CD14-positive monocyte (primary cell): ENCODE measurements at regions not wholly inside any gene's neighbourhood (a gene's known extent, or its start where the extent isn't known, plus 50 kb on each side); places are given as distances from the start of the nearest gene placed in this dataset.

Source experiments
- DNase-seq, 3 donors: peaks; one replicate each; pipeline ENCODE4 v3.0.0-alpha.2; 2011 to 2022
- H2AFZ ChIP-seq: 2 replicates; pipeline ENCODE4 v1.6.0; 2012; ENCODE audit warnings: mild to moderate bottlenecking, low read depth, low read length, inconsistent platforms; ENCODE audit not compliant: insufficient read depth, poor library complexity, severe bottlenecking
- H3K27ac ChIP-seq, 2 donors: 1 replicate in 1 of 2; 2 replicates in 1 of 2; pipeline ENCODE4 v1.5.1; 2012 to 2013; ENCODE audit warnings: low read length in 2 of 2, control low read depth in 1 of 2, inconsistent platforms in 1 of 2, low read depth in 1 of 2, mild to moderate bottlenecking in 1 of 2
- H3K27me3 ChIP-seq, 2 donors: one replicate each; pipeline versions ENCODE4 v1.6.0 to v1.6.1; 2011 to 2013; ENCODE audit warnings: low read length in 2 of 2; ENCODE audit not compliant: control insufficient read depth in 2 of 2, insufficient read depth in 2 of 2
- H3K36me3 ChIP-seq, 2 donors: replicated peaks in 1 of 2; 1 replicate in 1 of 2; 2 replicates in 1 of 2; pipeline versions ENCODE4 v1.5.1 to v1.6.1; 2012 to 2013; ENCODE audit warnings: low read length in 2 of 2, control low read depth in 1 of 2, inconsistent platforms in 1 of 2, mild to moderate bottlenecking in 1 of 2; ENCODE audit not compliant: insufficient read depth in 2 of 2, control insufficient read depth in 1 of 2
- H3K4me1 ChIP-seq, 2 donors: 1 replicate in 1 of 2; 2 replicates in 1 of 2; pipeline versions ENCODE4 v1.5.1 to v1.6.1; 2012 to 2013; ENCODE audit warnings: low read length in 2 of 2, control low read depth in 1 of 2, inconsistent platforms in 1 of 2, mild to moderate bottlenecking in 1 of 2, moderate library complexity in 1 of 2; ENCODE audit not compliant: insufficient read depth in 2 of 2, control insufficient read depth in 1 of 2
- H3K4me2 ChIP-seq: replicated peaks from 2 replicates; pipeline ENCODE3; 2012; ENCODE audit warnings: low read length, moderate library complexity, mild to moderate bottlenecking; ENCODE audit not compliant: poor library complexity, severe bottlenecking; ENCODE audit errors: extremely low read depth
- H3K4me3 ChIP-seq, 3 experiments: fragments of 200-600 bp in 1 of 3; sonication (generic) in 1 of 3; replicated peaks in 1 of 3; 1 replicate in 2 of 3; 2 replicates in 1 of 3; pipeline ENCODE4 v1.5.1; 2011 to 2013; ENCODE audit warnings: low read length in 3 of 3, mild to moderate bottlenecking in 3 of 3, control low read depth in 2 of 3, low read depth in 2 of 3, inconsistent platforms in 1 of 3, moderate library complexity in 1 of 3
- H3K79me2 ChIP-seq: 2 replicates; pipeline ENCODE4 v1.6.0; 2012; ENCODE audit warnings: mild to moderate bottlenecking, control low read depth, inconsistent platforms, low read length, moderate library complexity; ENCODE audit not compliant: insufficient read depth
- H3K9ac ChIP-seq: 2 replicates; pipeline ENCODE4 v1.6.0; 2017; ENCODE audit warnings: low read length, mild to moderate bottlenecking; ENCODE audit not compliant: insufficient read depth, poor library complexity, severe bottlenecking
- H3K9me3 ChIP-seq, 2 donors: replicated peaks in 1 of 2; 1 replicate in 1 of 2; 2 replicates in 1 of 2; pipeline versions ENCODE4 v1.5.1 to v1.6.1; 2012 to 2013; ENCODE audit warnings: low read length in 2 of 2, control low read depth in 1 of 2; ENCODE audit not compliant: control insufficient read depth in 1 of 2, insufficient read depth in 1 of 2
- H4K20me1 ChIP-seq: 2 replicates; pipeline ENCODE4 v1.6.0; 2012; ENCODE audit warnings: mild to moderate bottlenecking, low read length, control low read depth, moderate library complexity; ENCODE audit not compliant: insufficient read depth
- H3K27ac Mint-ChIP-seq, 7 donors: one replicate each; pipeline ENCODE4 v1.8.0; 2020; ENCODE audit warnings: mild to moderate bottlenecking in 7 of 7, mixed read lengths in 7 of 7, moderate library complexity in 6 of 7, inconsistent platforms in 2 of 7
- H3K27me3 Mint-ChIP-seq, 3 donors: one replicate each; pipeline ENCODE4 v1.8.0; 2021 to 2022; ENCODE audit warnings: low read depth in 3 of 3, mild to moderate bottlenecking in 3 of 3, mixed read lengths in 3 of 3, moderate library complexity in 3 of 3, inconsistent platforms in 1 of 3
- H3K36me3 Mint-ChIP-seq, 2 donors: one replicate each; pipeline ENCODE4 v1.8.0; 2020; ENCODE audit warnings: mixed read lengths in 2 of 2, inconsistent platforms in 1 of 2, mild to moderate bottlenecking in 1 of 2
- H3K4me1 Mint-ChIP-seq: one replicate; pipeline ENCODE4 v1.8.0; 2020; ENCODE audit warnings: mild to moderate bottlenecking, mixed read lengths
- H3K4me3 Mint-ChIP-seq, 2 donors: one replicate each; pipeline ENCODE4 v1.8.0; 2020; ENCODE audit warnings: mild to moderate bottlenecking in 2 of 2, mixed read lengths in 2 of 2, moderate library complexity in 1 of 2
- H3K9me3 Mint-ChIP-seq, 7 donors: one replicate each; pipeline ENCODE4 v1.8.0; 2020 to 2022; ENCODE audit warnings: mixed read lengths in 7 of 7, mild to moderate bottlenecking in 6 of 7, moderate library complexity in 6 of 7, inconsistent platforms in 2 of 7
- WGBS: methylation state at CpG from one replicate; pipeline ENCODE4 v1.1.5; 2013; ENCODE audit warnings: missing lambda C conversion rate; ENCODE audit not compliant: insufficient coverage; 5-methylcytosine and 5-hydroxymethylcytosine counted together
- intact Hi-C, 2 donors: fragments of 100-400 bp; cut with micrococcal nuclease; formaldehyde crosslinking; loops; one replicate each; pipeline versions ENCODE4 v1.15.0 to v1.15.1; 2023
- TF ChIP-seq, protein P1 (sequence below): fragments of 200-600 bp; IDR thresholded peaks from one replicate; pipeline ENCODE4 v1.8.0; 2022; ENCODE audit warnings: antibody characterized with exemption, mild to moderate bottlenecking

DNA sequence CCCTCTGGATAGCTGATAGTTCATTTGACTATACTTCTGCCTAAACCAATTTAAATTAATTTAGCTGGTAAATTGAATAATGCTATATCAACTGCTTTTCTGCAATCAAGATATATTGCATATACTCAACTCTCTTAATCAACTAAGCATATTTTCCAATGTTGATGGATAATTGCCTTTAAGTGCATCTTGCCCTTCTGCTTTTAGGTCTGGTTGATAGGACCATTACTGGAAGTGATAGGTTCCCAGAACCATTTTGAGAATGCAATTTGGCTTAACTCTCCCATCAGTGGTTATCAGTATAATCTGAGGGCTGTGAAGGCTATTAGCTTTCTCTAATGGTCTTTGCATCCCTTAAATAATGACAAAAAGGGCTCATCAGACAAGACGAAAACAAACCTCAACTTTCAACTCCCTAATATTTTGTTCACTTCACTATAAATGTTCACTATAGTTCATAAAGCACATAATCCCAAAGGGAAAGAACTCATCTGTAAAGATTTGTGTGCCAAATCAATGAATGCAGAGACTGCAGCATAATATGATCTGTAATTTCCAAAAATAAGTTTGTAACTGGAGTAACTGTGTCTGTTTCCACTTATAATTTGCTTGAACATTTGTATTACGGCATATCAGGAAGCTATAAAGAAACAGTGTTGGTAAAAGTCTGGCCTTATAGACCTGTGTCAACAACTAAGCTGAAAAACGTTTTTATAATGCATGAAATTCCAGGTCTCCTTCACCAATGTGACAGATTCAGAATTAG, 273.6 kb downstream of the FBXO8 start:
- Histone ChIP-seq H3K4me1 (no peaks in the 10 kb centered on the region), H2AFZ (no peak overlapping the region), H3K4me3 (no peak overlapping the region), H3K27me3 (peaks cover 0 to 2% of the 10 kb centered on the region in 2 donors), H3K9me3 (no peaks in the 10 kb centered on the region), H3K9ac (no peak overlapping the region), H3K36me3 (no peaks in the 10 kb centered on the region), H3K4me2 (no peak overlapping the region), H3K79me2 (no peaks in the 10 kb centered on the region), H4K20me1 (no peaks in the 10 kb centered on the region), H3K27ac (no peak overlapping the region)
- Mint-ChIP-seq H3K36me3 (no peaks in the 10 kb centered on the region), H3K27ac (no peak overlapping the region), H3K4me3 (no peak overlapping the region), H3K9me3 (no peaks in the 10 kb centered on the region), H3K27me3 (peaks cover 0 to 4% (median 0%) of the 10 kb centered on the region in 3 donors), H3K4me1 (no peaks in the 10 kb centered on the region)
- intact Hi-C loops: no loop called here
- no peak for DNase-seq
- TF ChIP-seq, protein P1, sequence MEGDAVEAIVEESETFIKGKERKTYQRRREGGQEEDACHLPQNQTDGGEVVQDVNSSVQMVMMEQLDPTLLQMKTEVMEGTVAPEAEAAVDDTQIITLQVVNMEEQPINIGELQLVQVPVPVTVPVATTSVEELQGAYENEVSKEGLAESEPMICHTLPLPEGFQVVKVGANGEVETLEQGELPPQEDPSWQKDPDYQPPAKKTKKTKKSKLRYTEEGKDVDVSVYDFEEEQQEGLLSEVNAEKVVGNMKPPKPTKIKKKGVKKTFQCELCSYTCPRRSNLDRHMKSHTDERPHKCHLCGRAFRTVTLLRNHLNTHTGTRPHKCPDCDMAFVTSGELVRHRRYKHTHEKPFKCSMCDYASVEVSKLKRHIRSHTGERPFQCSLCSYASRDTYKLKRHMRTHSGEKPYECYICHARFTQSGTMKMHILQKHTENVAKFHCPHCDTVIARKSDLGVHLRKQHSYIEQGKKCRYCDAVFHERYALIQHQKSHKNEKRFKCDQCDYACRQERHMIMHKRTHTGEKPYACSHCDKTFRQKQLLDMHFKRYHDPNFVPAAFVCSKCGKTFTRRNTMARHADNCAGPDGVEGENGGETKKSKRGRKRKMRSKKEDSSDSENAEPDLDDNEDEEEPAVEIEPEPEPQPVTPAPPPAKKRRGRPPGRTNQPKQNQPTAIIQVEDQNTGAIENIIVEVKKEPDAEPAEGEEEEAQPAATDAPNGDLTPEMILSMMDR: no peak
- WGBS: 100% methylated on average over 2 of the region's 3 CpGs

DNA sequence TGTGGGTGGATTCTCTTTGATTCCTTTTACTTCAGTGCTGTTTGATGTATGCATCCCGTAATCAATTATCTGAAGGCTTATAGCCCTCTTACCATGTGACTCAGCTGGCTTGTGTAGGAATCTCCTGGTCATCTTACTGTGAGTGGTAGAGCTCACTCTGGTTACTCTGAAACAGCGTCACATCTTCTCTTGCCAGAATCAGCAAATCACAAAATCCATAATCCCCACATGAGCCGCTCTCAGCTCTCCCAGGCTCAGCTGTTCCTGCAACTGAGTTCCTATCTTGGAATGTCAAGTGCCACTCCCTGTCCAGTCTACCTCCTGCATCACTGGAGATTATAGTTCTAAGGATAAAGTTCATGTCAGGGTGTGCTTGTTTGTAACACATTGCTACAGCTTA, 278.0 kb downstream of the FBXO8 start:
- no peak overlapping the region for H3K4me2 ChIP-seq
- no peaks in the 10 kb centered on the region for H3K79me2 ChIP-seq
- no peaks in the 10 kb centered on the region for H4K20me1 ChIP-seq
- H2AFZ ChIP-seq: no peak overlapping the region
- TF ChIP-seq, protein P1: no peak
- H3K27me3 Mint-ChIP-seq: peaks cover 0 to 9% (median 3%) of the 10 kb centered on the region in 3 donors
- H3K9me3 ChIP-seq: no peaks in the 10 kb centered on the region
- H3K4me1 ChIP-seq: no peaks in the 10 kb centered on the region
- H3K4me3 ChIP-seq: no peak overlapping the region
- H3K9ac ChIP-seq: no peak overlapping the region
- no peaks in the 10 kb centered on the region for H3K9me3 Mint-ChIP-seq
- WGBS: no CpG with 5 or more reads among the region's 3 CpGs
- H3K36me3 Mint-ChIP-seq: no peaks in the 10 kb centered on the region
- peaks cover 0 to 2% of the 10 kb centered on the region in 2 donors for H3K27me3 ChIP-seq
- intact Hi-C loops: no loop called here
- H3K27ac Mint-ChIP-seq: no peak overlapping the region
- no peak for DNase-seq
- no peaks in the 10 kb centered on the region for H3K36me3 ChIP-seq
- H3K4me3 Mint-ChIP-seq: peak overlapping the region in 1 of 2 donors; percentile 32
- no peak overlapping the region for H3K27ac ChIP-seq
- H3K4me1 Mint-ChIP-seq: no peaks in the 10 kb centered on the region
